ENCODE measurements at regions not wholly inside any gene's neighbourhood (a gene's known extent, or its start where the extent isn't known, plus 50 kb on each side); places are given as distances from the start of the nearest gene placed in this dataset.

- 86% methylated on average over 1 of the region's 1 CpG for WGBS (ENCODE audit: insufficient coverage)
- no peak overlapping the region for H3K4me3 Mint-ChIP-seq
Measured at GRCh38 chr13:34300559-34300958, 482.6 kb downstream of the RFC3 start.

DNA sequence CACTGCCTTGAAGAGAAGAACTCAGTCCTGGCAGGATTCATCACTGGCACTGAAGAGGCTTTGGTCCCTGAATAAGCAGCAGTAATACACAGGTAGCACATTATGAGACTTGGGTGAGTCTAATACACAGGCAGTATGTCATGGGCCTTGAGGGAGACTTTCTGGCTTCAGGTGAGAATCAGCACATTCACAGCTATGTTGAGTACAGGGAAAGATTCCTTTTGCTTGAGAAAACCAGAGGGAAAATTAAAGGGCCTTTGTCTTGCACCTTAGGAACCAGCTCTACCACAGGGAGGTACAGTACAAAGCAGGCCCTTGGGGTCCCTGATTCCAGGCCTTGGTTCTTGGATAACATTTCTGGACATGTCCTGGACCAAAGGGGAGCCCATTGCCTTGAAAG is 484.6 kb downstream of the RFC3 start:
- DNase-seq (no peak), ATAC-seq (ENCODE audit: low read depth) (no peak)
- Mint-ChIP-seq H3K4me1 (no peaks in the 10 kb centered on the region), H3K27me3 (no peaks in the 10 kb centered on the region), H3K9me3 (ENCODE audit: insufficient read depth) (no peaks in the 10 kb centered on the region), H3K27ac (no peak overlapping the region), H3K4me3 (no peak overlapping the region)
- Histone ChIP-seq H3K36me3 (replicated peaks in 1 of 2; ENCODE audit: control extremely low read depth in 1 of 2, control insufficient read depth in 1 of 2, extremely low read depth in 1 of 2, insufficient read depth in 2 of 2, low read length in 1 of 2) (no peaks in the 10 kb centered on the region), H3K4me2 (replicated peaks; ENCODE audit: low read depth, low read length, poor library complexity, severe bottlenecking) (no peak overlapping the region), H3K4me3 (ENCODE audit: control extremely low read depth in 1 of 5, extremely low read depth in 1 of 5, insufficient read depth in 1 of 5, low read depth in 2 of 5, low read length in 4 of 5) (no peak overlapping the region), H2AFZ (ENCODE audit: insufficient read depth, low read depth, low read length, poor library complexity, severe bottlenecking) (no peak overlapping the region), H3K79me2 (ENCODE audit: control insufficient read depth, insufficient read depth, low read length) (no peaks in the 10 kb centered on the region), H3K27ac (ENCODE audit: low read length in 2 of 2) (no peak overlapping the region), H3K9ac (ENCODE audit: low read length) (no peak overlapping the region), H3K4me1 (ENCODE audit: control insufficient read depth in 2 of 2, insufficient read depth in 2 of 2, low read length in 2 of 2) (no peaks in the 10 kb centered on the region), H4K20me1 (ENCODE audit: control insufficient read depth, insufficient read depth, low read length, poor library complexity, severe bottlenecking) (no peaks in the 10 kb centered on the region), H3K27me3 (replicated peaks in 1 of 4; ENCODE audit: control extremely low read depth in 1 of 4, control insufficient read depth in 3 of 4, insufficient read depth in 4 of 4, low read length in 3 of 4) (no peaks in the 10 kb centered on the region), H3K9me3 (ENCODE audit: control extremely low read depth in 1 of 3, control insufficient read depth in 2 of 3, insufficient read depth in 1 of 3, low read length in 2 of 3) (peaks cover 0 to 1% (median 0%) of the 10 kb centered on the region in 3 donors)
- CTCF ChIA-PET: no interaction called here
- intact Hi-C loops (cut with micrococcal nuclease): no loop called here
- POLR2A ChIA-PET: no interaction called here
- TF ChIP-seq CTCF (IDR thresholded peaks at IDR 0.05) (no peak), EZH2 (IDR thresholded peaks at IDR 0.05; ENCODE audit: borderline replicate concordance, insufficient read depth, low read depth, low read length, poor library complexity, severe bottlenecking) (no peak)

More at GRCh38 chr13:34300559-34300958, 482.6 kb downstream of the RFC3 start:
- Mint-ChIP-seq H3K4me1 (no peaks in the 10 kb centered on the region), H3K27ac (no peak overlapping the region), H3K27me3 (no peaks in the 10 kb centered on the region), H3K9me3 (ENCODE audit: insufficient read depth) (no peaks in the 10 kb centered on the region)
- H3K79me2 ChIP-seq (ENCODE audit: control insufficient read depth, insufficient read depth, low read length): no peaks in the 10 kb centered on the region
- no peak overlapping the region for H2AFZ ChIP-seq (ENCODE audit: insufficient read depth, low read depth, low read length, poor library complexity, severe bottlenecking)
- peaks cover 0 to 1% (median 0%) of the 10 kb centered on the region in 3 donors for H3K9me3 ChIP-seq (ENCODE audit: control extremely low read depth in 1 of 3, control insufficient read depth in 2 of 3, insufficient read depth in 1 of 3, low read length in 2 of 3)
- H3K36me3 ChIP-seq (replicated peaks in 1 of 2; ENCODE audit: control extremely low read depth in 1 of 2, control insufficient read depth in 1 of 2, extremely low read depth in 1 of 2, insufficient read depth in 2 of 2, low read length in 1 of 2): no peaks in the 10 kb centered on the region
- TF ChIP-seq EZH2 (IDR thresholded peaks at IDR 0.05; ENCODE audit: borderline replicate concordance, insufficient read depth, low read depth, low read length, poor library complexity, severe bottlenecking): no peak
- no peak for TF ChIP-seq CTCF (IDR thresholded peaks at IDR 0.05)
- POLR2A ChIA-PET: no interaction called here
- H3K4me3 ChIP-seq (ENCODE audit: control extremely low read depth in 1 of 5, extremely low read depth in 1 of 5, insufficient read depth in 1 of 5, low read depth in 2 of 5, low read length in 4 of 5): no peak overlapping the region
- CTCF ChIA-PET: no interaction called here
- H3K4me1 ChIP-seq (ENCODE audit: control insufficient read depth in 2 of 2, insufficient read depth in 2 of 2, low read length in 2 of 2): no peaks in the 10 kb centered on the region
- no peak overlapping the region for H3K9ac ChIP-seq (ENCODE audit: low read length)
- H3K27ac ChIP-seq (ENCODE audit: low read length in 2 of 2): no peak overlapping the region
- H3K27me3 ChIP-seq (replicated peaks in 1 of 4; ENCODE audit: control extremely low read depth in 1 of 4, control insufficient read depth in 3 of 4, insufficient read depth in 4 of 4, low read length in 3 of 4): no peaks in the 10 kb centered on the region
- ATAC-seq (ENCODE audit: low read depth) (no peak), DNase-seq (no peak)
- intact Hi-C loops (cut with micrococcal nuclease): no loop called here
- no peak overlapping the region for H3K4me2 ChIP-seq (replicated peaks; ENCODE audit: low read depth, low read length, poor library complexity, severe bottlenecking)
- no peaks in the 10 kb centered on the region for H4K20me1 ChIP-seq (ENCODE audit: control insufficient read depth, insufficient read depth, low read length, poor library complexity, severe bottlenecking)
